Skeletal muscle tissue (tissue), 3 donors: ENCODE measurements at regions not wholly inside any gene's neighbourhood (a gene's known extent, or its start where the extent isn't known, plus 50 kb on each side); places are given as distances from the start of the nearest gene placed in this dataset.

Experiments
- H3K27ac ChIP-seq: one replicate; pipeline ENCODE4 v1.7.0; 2013; ENCODE audit warnings: mild to moderate bottlenecking, low read depth, low read length, inconsistent platforms
- H3K27me3 ChIP-seq, 3 donors: one replicate each; pipeline ENCODE4 v1.7.0; 2013; ENCODE audit warnings: low read length in 3 of 3; ENCODE audit not compliant: control insufficient read depth in 3 of 3, insufficient read depth in 3 of 3
- H3K36me3 ChIP-seq, 3 donors: one replicate each; pipeline ENCODE4 v1.7.0; 2013; ENCODE audit warnings: low read length in 3 of 3; ENCODE audit not compliant: control insufficient read depth in 3 of 3, insufficient read depth in 3 of 3
- H3K4me1 ChIP-seq, 3 donors: one replicate each; pipeline ENCODE4 v1.7.0; 2013; ENCODE audit warnings: low read length in 3 of 3, mild to moderate bottlenecking in 3 of 3; ENCODE audit not compliant: control insufficient read depth in 3 of 3, insufficient read depth in 3 of 3
- H3K4me3 ChIP-seq, 3 donors: one replicate each; pipeline ENCODE4 v1.7.0; 2013; ENCODE audit warnings: low read length in 3 of 3
- H3K9ac ChIP-seq, 3 donors: one replicate each; pipeline ENCODE4 v1.7.0; 2013; ENCODE audit warnings: low read length in 3 of 3, mild to moderate bottlenecking in 3 of 3, moderate library complexity in 2 of 3, low read depth in 1 of 3
- H3K9me3 ChIP-seq, 3 donors: one replicate each; pipeline ENCODE4 v1.7.0; 2013; ENCODE audit warnings: low read length in 3 of 3; ENCODE audit not compliant: control insufficient read depth in 3 of 3
- donor health status: Osteomylitis.

DNA sequence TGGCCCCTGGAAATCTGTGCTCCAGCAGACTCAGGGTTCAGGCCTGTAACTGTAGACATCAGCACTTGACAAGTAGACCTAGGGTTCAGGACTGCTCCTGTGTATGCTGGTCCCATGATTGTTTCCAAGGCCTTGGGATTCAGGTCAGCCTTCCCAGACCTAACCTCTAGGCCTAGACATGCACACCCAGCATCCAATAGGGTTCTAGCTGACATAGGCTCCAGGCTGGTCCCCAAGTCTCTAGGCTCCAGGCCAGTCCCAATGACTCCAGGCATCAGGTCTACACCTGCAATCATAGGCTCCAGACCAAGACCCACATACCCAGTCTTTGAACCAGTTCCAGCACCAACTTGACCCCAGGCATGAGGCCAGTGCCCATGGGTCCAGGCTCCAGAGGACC, 166.2 kb upstream of the GRIA4 start:
- no peak overlapping the region for H3K4me3 ChIP-seq
- no peaks in the 10 kb centered on the region for H3K36me3 ChIP-seq
- no peaks in the 10 kb centered on the region for H3K27me3 ChIP-seq

DNA sequence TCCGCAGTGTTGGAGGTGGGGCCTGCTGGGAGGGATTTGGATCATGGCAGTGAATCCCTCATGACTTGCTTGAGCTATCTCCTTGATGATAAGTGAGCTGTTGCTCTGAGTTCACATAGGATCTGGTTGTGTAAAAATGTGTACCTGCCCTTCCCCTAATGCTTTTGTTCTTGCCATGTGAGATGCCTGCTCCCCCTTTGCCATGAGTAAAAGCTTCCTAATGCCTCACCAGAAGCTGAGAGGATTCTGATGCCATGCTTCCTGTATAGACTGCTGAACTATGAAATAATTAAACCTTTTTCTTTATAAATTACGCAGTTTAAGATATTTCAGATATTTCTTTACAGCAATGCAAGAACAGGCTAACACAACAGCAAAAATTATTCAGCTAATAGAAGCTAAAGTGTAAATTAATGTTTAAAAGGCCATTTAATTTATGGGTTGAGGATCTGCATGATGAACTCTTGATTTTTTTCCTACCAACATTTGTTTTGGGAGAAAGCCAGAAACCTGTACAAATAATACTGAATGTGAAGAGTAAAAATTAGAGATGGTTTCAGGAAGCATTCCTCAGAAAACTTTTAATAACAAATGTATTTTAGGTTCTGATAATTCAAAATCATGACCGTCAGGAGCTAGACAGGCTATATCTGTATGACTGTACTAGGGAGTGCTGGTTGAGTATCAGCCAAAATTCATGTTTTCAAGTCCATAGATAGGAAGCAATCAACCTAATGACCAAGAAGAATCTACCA, 177.5 kb upstream of the GRIA4 start:
- Histone ChIP-seq H3K36me3 (no peaks in the 10 kb centered on the region), H3K9me3 (no peaks in the 10 kb centered on the region), H3K9ac (no peak overlapping the region), H3K27ac (no peak overlapping the region), H3K4me3 (no peak overlapping the region), H3K27me3 (no peaks in the 10 kb centered on the region), H3K4me1 (no peaks in the 10 kb centered on the region)

More for the DNA sequence above, 166.2 kb upstream of the GRIA4 start:
- no peak overlapping the region for H3K27ac ChIP-seq
- no peak overlapping the region for H3K9ac ChIP-seq
- H3K9me3 ChIP-seq = peaks cover 0 to 3% (median 3%) of the 10 kb centered on the region in 3 donors
- H3K4me1 ChIP-seq = no peaks in the 10 kb centered on the region

- Histone ChIP-seq H3K27ac (no peak overlapping the region), H3K27me3 (no peaks in the 10 kb centered on the region), H3K36me3 (no peaks in the 10 kb centered on the region), H3K4me3 (no peak overlapping the region), H3K4me1 (no peaks in the 10 kb centered on the region), H3K9ac (no peak overlapping the region), H3K9me3 (no peaks in the 10 kb centered on the region)
Observed at GRCh38 chr11:105429096-105429910, 180.6 kb upstream of the GRIA4 start.

DNA sequence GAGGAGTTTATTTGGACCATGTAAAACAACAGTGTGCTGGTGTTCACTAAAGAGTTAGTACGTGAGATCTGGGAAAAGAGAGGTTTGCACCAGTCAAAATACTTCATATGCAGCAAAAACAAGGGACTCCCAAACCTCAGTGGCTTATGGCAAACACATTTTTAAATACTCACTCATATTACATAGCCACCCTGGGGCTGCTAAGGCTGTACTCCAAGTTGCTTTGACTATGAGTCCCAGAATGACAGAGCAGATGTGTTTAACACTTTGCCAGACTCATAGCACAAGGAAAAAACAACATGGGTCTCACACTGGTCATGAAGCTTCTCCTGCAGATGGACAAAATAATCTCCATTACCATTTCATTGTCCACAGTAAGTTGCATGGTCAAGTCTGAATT, 202.8 kb upstream of the GRIA4 start:
- Histone ChIP-seq H3K27me3 (no peaks in the 10 kb centered on the region), H3K36me3 (no peaks in the 10 kb centered on the region), H3K4me1 (no peaks in the 10 kb centered on the region), H3K27ac (no peak overlapping the region), H3K9me3 (no peaks in the 10 kb centered on the region), H3K4me3 (no peak overlapping the region), H3K9ac (no peak overlapping the region)

GRCh38 chr11:105401269-105401809, 208.5 kb upstream of the GRIA4 start:
- Histone ChIP-seq H3K27me3 (no peaks in the 10 kb centered on the region), H3K36me3 (no peaks in the 10 kb centered on the region), H3K4me1 (no peaks in the 10 kb centered on the region), H3K4me3 (no peak overlapping the region), H3K9me3 (no peaks in the 10 kb centered on the region), H3K27ac (no peak overlapping the region), H3K9ac (no peak overlapping the region)

- no peaks in the 10 kb centered on the region for H3K4me1 ChIP-seq
- no peaks in the 10 kb centered on the region for H3K27me3 ChIP-seq
- H3K9me3 ChIP-seq = no peaks in the 10 kb centered on the region
- H3K27ac ChIP-seq = no peak overlapping the region
- H3K36me3 ChIP-seq = no peaks in the 10 kb centered on the region
- no peak overlapping the region for H3K4me3 ChIP-seq
- no peak overlapping the region for H3K9ac ChIP-seq
Observed at GRCh38 chr11:105399511-105399910, 210.4 kb upstream of the GRIA4 start.

DNA sequence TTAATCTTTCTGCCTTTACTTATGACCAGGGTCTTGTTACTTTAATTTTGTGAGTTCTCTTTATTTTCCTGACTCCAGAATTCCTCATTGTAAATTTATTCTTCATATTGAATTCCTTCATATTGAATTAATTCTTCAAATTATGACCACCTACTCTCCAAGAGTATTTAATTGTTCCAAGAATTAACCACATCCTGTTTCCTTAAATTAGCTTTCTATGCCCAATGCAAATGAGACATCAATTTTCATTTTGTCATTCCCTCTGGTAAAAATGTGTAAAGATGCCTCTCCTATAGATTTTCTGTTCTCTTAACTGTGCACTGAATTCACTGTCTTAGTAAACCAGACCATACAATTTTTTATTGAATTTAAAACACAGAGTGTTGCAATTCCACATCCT, 211.2 kb upstream of the GRIA4 start:
- Histone ChIP-seq H3K9me3 (no peaks in the 10 kb centered on the region), H3K4me1 (no peaks in the 10 kb centered on the region), H3K36me3 (no peaks in the 10 kb centered on the region), H3K27ac (no peak overlapping the region), H3K27me3 (no peaks in the 10 kb centered on the region), H3K4me3 (no peak overlapping the region), H3K9ac (no peak overlapping the region)

DNA sequence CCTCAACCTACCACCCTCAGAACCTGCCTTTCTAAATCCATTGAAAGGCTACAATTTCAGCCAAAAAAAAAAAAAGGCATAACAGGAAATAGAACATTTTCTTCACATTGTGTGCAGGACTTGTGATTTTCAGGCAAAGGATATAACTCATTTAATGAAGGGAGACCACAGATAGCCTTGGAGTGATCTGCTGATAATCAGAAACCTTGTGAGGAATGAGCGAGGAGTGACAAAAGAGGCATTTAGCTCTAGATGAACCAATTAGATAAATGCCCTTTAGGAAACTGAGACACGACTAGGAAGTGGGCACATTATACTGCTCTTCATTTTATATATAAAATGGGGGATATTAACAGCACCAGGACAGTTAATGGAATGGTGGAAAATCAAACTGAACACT, 216.5 kb upstream of the GRIA4 start:
- H3K4me3 ChIP-seq = no peak overlapping the region

GRCh38 chr11:105392556-105392955, 217.3 kb upstream of the GRIA4 start:
- H3K4me3 ChIP-seq = no peak overlapping the region
- H3K27ac ChIP-seq = no peak overlapping the region
- H3K9ac ChIP-seq = no peak overlapping the region
- H3K27me3 ChIP-seq = no peaks in the 10 kb centered on the region
- no peaks in the 10 kb centered on the region for H3K9me3 ChIP-seq
- no peaks in the 10 kb centered on the region for H3K4me1 ChIP-seq
- no peaks in the 10 kb centered on the region for H3K36me3 ChIP-seq

More for the DNA sequence above, 216.5 kb upstream of the GRIA4 start:
- H3K9ac ChIP-seq = no peak overlapping the region
- H3K27me3 ChIP-seq = no peaks in the 10 kb centered on the region
- H3K27ac ChIP-seq = no peak overlapping the region
- no peaks in the 10 kb centered on the region for H3K4me1 ChIP-seq
- no peaks in the 10 kb centered on the region for H3K36me3 ChIP-seq
- H3K9me3 ChIP-seq = no peaks in the 10 kb centered on the region

GRCh38 chr11:105389952-105390351, 219.9 kb upstream of the GRIA4 start:
- Histone ChIP-seq H3K4me1 (no peaks in the 10 kb centered on the region), H3K4me3 (no peak overlapping the region), H3K36me3 (no peaks in the 10 kb centered on the region), H3K9me3 (no peaks in the 10 kb centered on the region), H3K27me3 (no peaks in the 10 kb centered on the region), H3K9ac (no peak overlapping the region), H3K27ac (no peak overlapping the region)
